ENCODE measurements at regions not wholly inside any gene's neighbourhood (a gene's known extent, or its start where the extent isn't known, plus 50 kb on each side); places are given as distances from the start of the nearest gene placed in this dataset.

DNA sequence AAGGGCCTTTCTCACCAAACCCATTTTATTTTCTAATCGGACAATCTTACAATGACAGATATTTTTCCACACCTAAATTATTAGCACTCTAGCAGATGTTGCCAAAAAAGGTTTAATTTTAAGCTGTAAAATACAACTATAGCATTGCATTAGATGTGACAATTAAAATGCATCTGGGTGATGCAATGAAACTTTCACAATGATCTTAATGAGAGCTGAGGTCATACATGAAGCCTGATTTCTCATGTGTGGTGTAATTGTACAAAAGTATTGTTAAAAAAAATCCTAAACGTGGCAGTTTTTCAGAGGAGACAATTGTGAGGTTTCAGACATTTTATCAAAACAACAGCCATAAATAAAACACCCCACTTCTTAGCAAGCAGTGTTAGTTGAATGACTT is 606.0 kb downstream of the HDGFL1 start:
- ChIA-PET POLR2A (no interaction called here), CTCF (interaction anchor here (0.6 kb wide), 1 partner anchor 1772 kb away, joined by 3 read pairs; no protein-coding TSS in a partner anchor)
- Histone ChIP-seq H3K4me1 (peaks cover 13% of the 10 kb centered on the region), H3K4me3 (no peak overlapping the region), H3K9me3 (no peaks in the 10 kb centered on the region), H3K4me2 (peak overlapping the region; percentile 71), H3K27ac (peak overlapping the region; percentile 5 to 67; a peak in 2 of 6 replicates)
- WGBS (ENCODE audit: missing lambda C conversion rate) = 17% methylated on average over 2 of the region's 2 CpGs
- ATAC-seq (no peak), FAIRE-seq (no peak), DNase-seq (ENCODE audit: low read depth in 1 of 2, low spot score in 1 of 2) (no peak)
- no peak for TF ChIP-seq RFX5 (IDR thresholded peaks at IDR 0.05)
- no peak for TF ChIP-seq MAZ (IDR thresholded peaks at IDR 0.05; ENCODE audit: borderline replicate concordance, low read depth, low read length)
- TF ChIP-seq POLR2A (IDR thresholded peaks at IDR 0.05; ENCODE audit: low read length) = no peak
- TF ChIP-seq ZSCAN20 (CRISPR knock-in tag; IDR thresholded peaks at IDR 0.05) = no peak
- TF ChIP-seq ATOH8 (CRISPR knock-in tag; IDR thresholded peaks at IDR 0.05; ENCODE audit: low read depth) = no peak
- TF ChIP-seq NPAS2 (CRISPR knock-in tag; IDR thresholded peaks at IDR 0.05; ENCODE audit: borderline replicate concordance) = no peak
- TF ChIP-seq RCOR1 (IDR thresholded peaks at IDR 0.05; ENCODE audit: low read depth, low read length) = no peak
- TF ChIP-seq EHMT2 (IDR thresholded peaks at IDR 0.05; ENCODE audit: low read depth) = no peak
- TF ChIP-seq CBX2 (IDR thresholded peaks at IDR 0.05; ENCODE audit: borderline replicate concordance, low read depth) = no peak
- no peak for TF ChIP-seq JUNB (IDR thresholded peaks at IDR 0.05)

DNA sequence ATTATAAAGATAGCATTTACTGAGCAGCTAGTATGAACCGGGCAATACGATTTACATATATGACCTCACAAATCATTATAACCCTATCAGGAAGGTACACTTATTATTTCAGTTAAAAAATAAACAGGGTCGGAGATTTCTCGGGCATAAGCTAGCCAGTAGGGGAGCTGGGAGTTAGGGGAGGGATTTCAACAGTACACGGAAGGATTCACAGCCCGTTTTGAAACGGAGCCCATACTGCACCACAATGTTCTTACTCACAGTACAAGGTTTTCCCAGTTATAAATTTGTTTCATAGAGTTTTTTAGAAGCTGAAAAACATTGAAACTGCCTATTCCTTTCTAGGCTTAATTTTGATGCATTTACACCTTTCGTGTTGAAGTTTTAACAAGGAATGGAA is 607.1 kb downstream of the HDGFL1 start:
- H3K27ac ChIP-seq = no peak overlapping the region
- no peak for ATAC-seq
- no peak for DNase-seq (ENCODE audit: low read depth in 1 of 2, low spot score in 1 of 2)
- CTCF ChIA-PET = no interaction called here
- POLR2A ChIA-PET = no interaction called here
- no peak overlapping the region for H3K4me3 ChIP-seq
- TF ChIP-seq CBX8 (IDR thresholded peaks at IDR 0.05) (no peak), FOSB (CRISPR knock-in tag; IDR thresholded peaks at IDR 0.05) (no peak), EHMT2 (IDR thresholded peaks at IDR 0.05; ENCODE audit: low read depth) (no peak), ZNF302 (CRISPR knock-in tag; IDR thresholded peaks at IDR 0.05) (no peak), JUNB (IDR thresholded peaks at IDR 0.05) (no peak), JUN (IDR thresholded peaks at IDR 0.05) (no peak), HMGXB4 (CRISPR knock-in tag; IDR thresholded peaks at IDR 0.05; ENCODE audit: borderline replicate concordance) (no peak), ATOH8 (CRISPR knock-in tag; IDR thresholded peaks at IDR 0.05; ENCODE audit: low read depth) (no peak)
- TF ChIP-seq, protein P1, sequence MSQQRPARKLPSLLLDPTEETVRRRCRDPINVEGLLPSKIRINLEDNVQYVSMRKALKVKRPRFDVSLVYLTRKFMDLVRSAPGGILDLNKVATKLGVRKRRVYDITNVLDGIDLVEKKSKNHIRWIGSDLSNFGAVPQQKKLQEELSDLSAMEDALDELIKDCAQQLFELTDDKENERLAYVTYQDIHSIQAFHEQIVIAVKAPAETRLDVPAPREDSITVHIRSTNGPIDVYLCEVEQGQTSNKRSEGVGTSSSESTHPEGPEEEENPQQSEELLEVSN (IDR thresholded peaks at IDR 0.05; ENCODE audit: borderline replicate concordance, low read depth) = no peak
- TF ChIP-seq, protein P2, sequence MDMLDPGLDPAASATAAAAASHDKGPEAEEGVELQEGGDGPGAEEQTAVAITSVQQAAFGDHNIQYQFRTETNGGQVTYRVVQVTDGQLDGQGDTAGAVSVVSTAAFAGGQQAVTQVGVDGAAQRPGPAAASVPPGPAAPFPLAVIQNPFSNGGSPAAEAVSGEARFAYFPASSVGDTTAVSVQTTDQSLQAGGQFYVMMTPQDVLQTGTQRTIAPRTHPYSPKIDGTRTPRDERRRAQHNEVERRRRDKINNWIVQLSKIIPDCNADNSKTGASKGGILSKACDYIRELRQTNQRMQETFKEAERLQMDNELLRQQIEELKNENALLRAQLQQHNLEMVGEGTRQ (IDR thresholded peaks at IDR 0.05) = no peak
- TF ChIP-seq, protein P3, sequence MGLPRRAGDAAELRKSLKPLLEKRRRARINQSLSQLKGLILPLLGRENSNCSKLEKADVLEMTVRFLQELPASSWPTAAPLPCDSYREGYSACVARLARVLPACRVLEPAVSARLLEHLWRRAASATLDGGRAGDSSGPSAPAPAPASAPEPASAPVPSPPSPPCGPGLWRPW (IDR thresholded peaks at IDR 0.05) = no peak
- peaks cover 13% of the 10 kb centered on the region for H3K4me1 ChIP-seq
- H3K4me2 ChIP-seq = no peak overlapping the region
- 91% methylated on average over 8 of the region's 8 CpGs for WGBS (ENCODE audit: missing lambda C conversion rate)
- FAIRE-seq = no peak
- H3K9me3 ChIP-seq = no peaks in the 10 kb centered on the region

- DNase-seq (ENCODE audit: low read depth in 1 of 2, low spot score in 1 of 2) = peak in 1 of 2 experiments; percentile 1
- TF ChIP-seq JUN (IDR thresholded peaks at IDR 0.05) = no peak
- no peak for TF ChIP-seq PBX3 (IDR thresholded peaks at IDR 0.05)
- ChIA-PET POLR2A (no interaction called here), CTCF (no interaction called here)
- Histone ChIP-seq H3K4me1 (peaks cover 13% of the 10 kb centered on the region), H3K4me3 (no peak overlapping the region), H3K9me3 (no peaks in the 10 kb centered on the region), H3K4me2 (no peak overlapping the region), H3K27ac (no peak overlapping the region)
- FAIRE-seq = no peak
- WGBS (ENCODE audit: missing lambda C conversion rate) = 80% methylated on average over 11 of the region's 11 CpGs
- ATAC-seq = no peak
These were observed 607.5 kb downstream of the HDGFL1 start for GRCh38 chr6:23176883-23177282.

Measured in A549 (cell line).